Glomerular endothelial cell (primary cell): ENCODE measurements at regions not wholly inside any gene's neighbourhood (a gene's known extent, or its start where the extent isn't known, plus 50 kb on each side); places are given as distances from the start of the nearest gene placed in this dataset.
A peak's percentile ranks its signal among the peaks of the same experiment; 100 is the strongest.
"Not testable (repeated sequence)": the region's sequence is repeated elsewhere in the genome, so short reads cannot be mapped to it uniquely, and the experiment has no call there.

Experiments used
- DNase-seq: peaks from one replicate; pipeline ENCODE4 v3.0.0-alpha.2; 2011; ENCODE audit warnings: low read depth, low spot score; ENCODE audit errors: extremely low read depth

- DNase-seq, result not testable (repeated sequence)
These were observed 83.2 kb upstream of the ARID5B start for GRCh38 chr10:61818251-61818650.

- DNase-seq, result no peak
These were observed 82.3 kb upstream of the ARID5B start for GRCh38 chr10:61819208-61819607.

- no peak for DNase-seq
These were observed 80.3 kb upstream of the ARID5B start for GRCh38 chr10:61821153-61821552.

GRCh38 chr10:61821693-61822092, 79.8 kb upstream of the ARID5B start:
- no peak for DNase-seq

- no peak for DNase-seq
These were observed 79.4 kb upstream of the ARID5B start for GRCh38 chr10:61822096-61822495.

- DNase-seq, result no peak
These were observed 78.7 kb upstream of the ARID5B start for GRCh38 chr10:61822781-61823230.

- no peak for DNase-seq
These were observed 76.5 kb upstream of the ARID5B start for GRCh38 chr10:61825001-61825400.

- no peak for DNase-seq
These were observed 75.9 kb upstream of the ARID5B start for GRCh38 chr10:61825628-61826027.

GRCh38 chr10:61828034-61828433, 73.5 kb upstream of the ARID5B start:
- no peak for DNase-seq

- DNase-seq, result no peak
These were observed 72.7 kb upstream of the ARID5B start for GRCh38 chr10:61828788-61829187.

GRCh38 chr10:61830072-61830845, 71.2 kb upstream of the ARID5B start:
- DNase-seq, result peak; percentile 34

GRCh38 chr10:61830846-61831273, 70.6 kb upstream of the ARID5B start:
- no peak for DNase-seq

- DNase-seq, result no peak
These were observed 68.5 kb upstream of the ARID5B start for GRCh38 chr10:61832866-61833481.

- no peak for DNase-seq
These were observed 67.0 kb upstream of the ARID5B start for GRCh38 chr10:61834519-61834918.

GRCh38 chr10:61835069-61835945, 66.2 kb upstream of the ARID5B start:
- DNase-seq, result peak; percentile 75

- peak; percentile 25 for DNase-seq
These were observed 65.3 kb upstream of the ARID5B start for GRCh38 chr10:61835946-61836887.

GRCh38 chr10:61836888-61837754, 64.4 kb upstream of the ARID5B start:
- peak; percentile 45 for DNase-seq

- no peak for DNase-seq
These were observed 63.7 kb upstream of the ARID5B start for GRCh38 chr10:61837755-61838171.

GRCh38 chr10:61839916-61840315, 61.6 kb upstream of the ARID5B start:
- no peak for DNase-seq
